ENCODE measurements at regions not wholly inside any gene's neighbourhood (a gene's known extent, or its start where the extent isn't known, plus 50 kb on each side); places are given as distances from the start of the nearest gene placed in this dataset.

GRCh38 chr10:125510998-125511397 is 172.0 kb downstream of the TEX36 start:
- no peak for TF ChIP-seq POLR2A (IDR thresholded peaks at IDR 0.05)
- TF ChIP-seq CTCF (IDR thresholded peaks at IDR 0.05) = no peak

All from right lobe of liver (tissue), 4 donors.